CD4-positive, alpha-beta T cell (primary cell): ENCODE measurements at regions not wholly inside any gene's neighbourhood (a gene's known extent, or its start where the extent isn't known, plus 50 kb on each side); places are given as distances from the start of the nearest gene placed in this dataset.

Experiments
- ATAC-seq: fragments of 200-7000 bp; cut with Tn5 transposase; one replicate; pipeline ENCODE4 v1.10.0; 2022; ENCODE audit warnings: mild to moderate bottlenecking; ENCODE audit not compliant: poor library complexity
- CTCF ChIA-PET: fragments of 350-600 bp; sonication (Branson Sonifier 250); formaldehyde crosslinking; loops from one replicate; lab custom pipeline; 2021; ENCODE audit warnings: antibody characterized with exemption, inconsistent platforms; lab: Charles Lee
- POLR2A ChIA-PET: fragments of 350-600 bp; sonication (Branson Sonifier 250); formaldehyde crosslinking; loops from one replicate; lab custom pipeline; 2021; ENCODE audit warnings: antibody characterized with exemption, inconsistent platforms; lab: Charles Lee
- DNase-seq, 14 experiments: peaks; one replicate each; pipeline ENCODE4 v3.0.0-alpha.2; 2013 to 2020; ENCODE audit warnings: mixed read lengths in 2 of 14
- H3K27ac ChIP-seq, 2 donors: one replicate each; pipeline versions ENCODE4 v1.5.1 to v1.7.0; 2013; ENCODE audit warnings: low read length in 2 of 2, low read depth in 1 of 2, mild to moderate bottlenecking in 1 of 2
- H3K27me3 ChIP-seq, 2 experiments: 1 replicate in 1 of 2; 2 replicates in 1 of 2; pipeline versions ENCODE4 v1.6.1 to v1.7.0; 2013; ENCODE audit warnings: low read length in 2 of 2, control low read depth in 1 of 2, mild to moderate bottlenecking in 1 of 2, moderate library complexity in 1 of 2; ENCODE audit not compliant: insufficient read depth in 2 of 2, control insufficient read depth in 1 of 2
- H3K36me3 ChIP-seq: one replicate; pipeline ENCODE4 v1.6.1; 2013; ENCODE audit warnings: low read length, control low read depth; ENCODE audit not compliant: insufficient read depth
- H3K4me1 ChIP-seq: one replicate; pipeline ENCODE4 v1.6.1; 2013; ENCODE audit warnings: low read length, control low read depth; ENCODE audit not compliant: insufficient read depth
- H3K4me3 ChIP-seq: one replicate; pipeline ENCODE4 v1.5.1; 2013; ENCODE audit warnings: mild to moderate bottlenecking, low read length, moderate library complexity
- H3K9me3 ChIP-seq, 2 experiments: 1 replicate in 1 of 2; 2 replicates in 1 of 2; pipeline versions ENCODE4 v1.6.1 to v1.7.0; 2013; ENCODE audit warnings: low read length in 2 of 2, mild to moderate bottlenecking in 2 of 2, control low read depth in 1 of 2, moderate library complexity in 1 of 2; ENCODE audit not compliant: control insufficient read depth in 1 of 2, insufficient read depth in 1 of 2
- H3K27ac Mint-ChIP-seq: one replicate; pipeline ENCODE4 v1.8.0; 2020; ENCODE audit warnings: mixed read lengths
- H3K27me3 Mint-ChIP-seq: one replicate; pipeline ENCODE4 v1.8.0; 2021; ENCODE audit warnings: mixed read lengths
- H3K36me3 Mint-ChIP-seq: one replicate; pipeline ENCODE4 v1.8.0; 2021; ENCODE audit warnings: low read depth, mixed read lengths
- H3K4me1 Mint-ChIP-seq: one replicate; pipeline ENCODE4 v1.8.0; 2021; ENCODE audit warnings: low read depth, mixed read lengths
- H3K4me3 Mint-ChIP-seq: one replicate; pipeline ENCODE4 v1.8.0; 2020; ENCODE audit warnings: mild to moderate bottlenecking, mixed read lengths
- H3K9me3 Mint-ChIP-seq: one replicate; pipeline ENCODE4 v1.8.0; 2020; ENCODE audit warnings: mixed read lengths
- intact Hi-C, 2 experiments: fragments of 100-400 bp; cut with DNase I in 1 of 2; cut with micrococcal nuclease in 1 of 2; formaldehyde crosslinking; loops; one replicate each; pipeline versions ENCODE4 v1.15.1 to v1.9.0; 2023 to 2025; cut with DNase I, micrococcal nuclease
- TF ChIP-seq, protein P1 (sequence below): fragments of 200-600 bp; IDR thresholded peaks from one replicate; pipeline ENCODE4 v1.8.0; 2022; ENCODE audit warnings: antibody characterized with exemption, mild to moderate bottlenecking

GRCh38 chr2:105570757-105571156, 171.9 kb upstream of the FHL2 start:
- H3K27me3 ChIP-seq = no peaks in the 10 kb centered on the region
- H3K9me3 ChIP-seq = no peaks in the 10 kb centered on the region
- Mint-ChIP-seq H3K27ac (no peak overlapping the region), H3K36me3 (no peaks in the 10 kb centered on the region), H3K4me3 (no peak overlapping the region), H3K27me3 (no peaks in the 10 kb centered on the region), H3K9me3 (no peaks in the 10 kb centered on the region), H3K4me1 (peaks cover 19% of the 10 kb centered on the region)
- H3K36me3 ChIP-seq = no peaks in the 10 kb centered on the region
- CTCF ChIA-PET = no interaction called here
- no peak overlapping the region for H3K27ac ChIP-seq
- POLR2A ChIA-PET = no interaction called here
- peaks cover 5% of the 10 kb centered on the region for H3K4me1 ChIP-seq
- intact Hi-C loops = loop anchor here in 1 of 2 experiments (10.0 kb wide), 1 partner anchor 184 kb away; no protein-coding TSS in a partner anchor
- DNase-seq (no peak), ATAC-seq (no peak)
- no peak overlapping the region for H3K4me3 ChIP-seq
- TF ChIP-seq, protein P1, sequence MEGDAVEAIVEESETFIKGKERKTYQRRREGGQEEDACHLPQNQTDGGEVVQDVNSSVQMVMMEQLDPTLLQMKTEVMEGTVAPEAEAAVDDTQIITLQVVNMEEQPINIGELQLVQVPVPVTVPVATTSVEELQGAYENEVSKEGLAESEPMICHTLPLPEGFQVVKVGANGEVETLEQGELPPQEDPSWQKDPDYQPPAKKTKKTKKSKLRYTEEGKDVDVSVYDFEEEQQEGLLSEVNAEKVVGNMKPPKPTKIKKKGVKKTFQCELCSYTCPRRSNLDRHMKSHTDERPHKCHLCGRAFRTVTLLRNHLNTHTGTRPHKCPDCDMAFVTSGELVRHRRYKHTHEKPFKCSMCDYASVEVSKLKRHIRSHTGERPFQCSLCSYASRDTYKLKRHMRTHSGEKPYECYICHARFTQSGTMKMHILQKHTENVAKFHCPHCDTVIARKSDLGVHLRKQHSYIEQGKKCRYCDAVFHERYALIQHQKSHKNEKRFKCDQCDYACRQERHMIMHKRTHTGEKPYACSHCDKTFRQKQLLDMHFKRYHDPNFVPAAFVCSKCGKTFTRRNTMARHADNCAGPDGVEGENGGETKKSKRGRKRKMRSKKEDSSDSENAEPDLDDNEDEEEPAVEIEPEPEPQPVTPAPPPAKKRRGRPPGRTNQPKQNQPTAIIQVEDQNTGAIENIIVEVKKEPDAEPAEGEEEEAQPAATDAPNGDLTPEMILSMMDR = no peak

DNA sequence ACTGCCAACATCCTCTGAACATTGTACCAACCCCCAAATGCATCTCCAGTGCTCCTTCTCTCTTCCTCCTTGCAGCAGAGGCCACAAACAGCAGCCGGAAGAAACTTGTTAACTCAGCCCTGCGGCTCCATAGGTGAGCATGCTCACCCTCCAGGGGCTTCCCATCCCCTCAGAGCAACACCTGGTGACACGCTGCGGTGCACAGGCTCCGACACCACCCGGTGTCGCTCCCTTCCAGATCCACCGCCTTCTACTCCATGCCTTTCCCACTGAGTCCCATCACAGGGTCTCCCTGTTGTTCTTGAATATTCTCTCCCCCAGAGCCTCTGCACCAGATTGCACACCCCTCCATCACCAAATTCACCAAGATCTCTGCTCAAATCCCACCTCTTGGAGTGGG, 171.5 kb upstream of the FHL2 start:
- H3K27ac ChIP-seq = no peak overlapping the region
- ChIA-PET POLR2A (no interaction called here), CTCF (no interaction called here)
- intact Hi-C loops = loop anchor here in 1 of 2 experiments (10.0 kb wide), 1 partner anchor 184 kb away; no protein-coding TSS in a partner anchor
- TF ChIP-seq, protein P1 = no peak
- Mint-ChIP-seq H3K4me1 (peaks cover 15% of the 10 kb centered on the region), H3K27me3 (no peaks in the 10 kb centered on the region), H3K27ac (no peak overlapping the region), H3K9me3 (no peaks in the 10 kb centered on the region), H3K4me3 (no peak overlapping the region), H3K36me3 (no peaks in the 10 kb centered on the region)
- H3K4me3 ChIP-seq = no peak overlapping the region
- peaks cover 5% of the 10 kb centered on the region for H3K4me1 ChIP-seq
- no peaks in the 10 kb centered on the region for H3K27me3 ChIP-seq
- DNase-seq (no peak), ATAC-seq (no peak)
- no peaks in the 10 kb centered on the region for H3K36me3 ChIP-seq
- no peaks in the 10 kb centered on the region for H3K9me3 ChIP-seq

DNA sequence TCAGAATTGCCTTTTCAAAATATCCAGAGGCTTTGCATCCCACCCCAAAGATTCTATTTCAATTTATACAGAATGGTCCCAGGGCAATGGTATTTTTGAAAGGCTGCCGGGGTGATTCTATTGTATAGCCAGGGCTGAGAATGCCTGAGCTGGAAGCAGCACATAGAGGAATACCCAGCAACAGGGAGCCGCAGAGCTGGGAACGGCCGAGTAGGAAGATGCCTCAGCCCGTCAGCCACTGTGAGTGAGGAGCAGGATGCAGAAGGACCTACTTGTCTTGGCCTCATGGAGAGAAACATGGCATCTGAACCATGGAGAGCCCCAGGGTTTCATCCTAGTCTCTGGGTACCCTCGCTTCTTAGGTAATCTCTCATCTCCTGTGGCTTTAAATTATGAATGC, 170.8 kb upstream of the FHL2 start:
- Mint-ChIP-seq H3K4me1 (peaks cover 15% of the 10 kb centered on the region), H3K4me3 (no peak overlapping the region), H3K27me3 (no peaks in the 10 kb centered on the region), H3K9me3 (no peaks in the 10 kb centered on the region), H3K27ac (no peak overlapping the region), H3K36me3 (no peaks in the 10 kb centered on the region)
- ChIA-PET CTCF (interaction anchor here (0.7 kb wide), 1 partner anchor 493 kb away, joined by 4 read pairs; no protein-coding TSS in a partner anchor), POLR2A (no interaction called here)
- ATAC-seq = no peak
- Histone ChIP-seq H3K4me1 (peaks cover 5% of the 10 kb centered on the region), H3K27ac (no peak overlapping the region), H3K36me3 (no peaks in the 10 kb centered on the region), H3K4me3 (no peak overlapping the region), H3K9me3 (no peaks in the 10 kb centered on the region), H3K27me3 (no peaks in the 10 kb centered on the region)
- intact Hi-C loops = loop anchor here in 1 of 2 experiments (10.0 kb wide), 1 partner anchor 185 kb away; no protein-coding TSS in a partner anchor
- TF ChIP-seq, protein P1 = no peak
- DNase-seq = no peak
